HG03469 (cell line): ENCODE measurements at regions not wholly inside any gene's neighbourhood (a gene's known extent, or its start where the extent isn't known, plus 50 kb on each side); places are given as distances from the start of the nearest gene placed in this dataset.

Experiments
- ATAC-seq: cut with Tn5 transposase; IDR thresholded peaks from one replicate; pipeline ENCODE4 v1.9.1; 2021; ENCODE audit warnings: mild to moderate bottlenecking, moderate library complexity, moderate number of reproducible peaks; ENCODE audit not compliant: unreplicated experiment

DNA sequence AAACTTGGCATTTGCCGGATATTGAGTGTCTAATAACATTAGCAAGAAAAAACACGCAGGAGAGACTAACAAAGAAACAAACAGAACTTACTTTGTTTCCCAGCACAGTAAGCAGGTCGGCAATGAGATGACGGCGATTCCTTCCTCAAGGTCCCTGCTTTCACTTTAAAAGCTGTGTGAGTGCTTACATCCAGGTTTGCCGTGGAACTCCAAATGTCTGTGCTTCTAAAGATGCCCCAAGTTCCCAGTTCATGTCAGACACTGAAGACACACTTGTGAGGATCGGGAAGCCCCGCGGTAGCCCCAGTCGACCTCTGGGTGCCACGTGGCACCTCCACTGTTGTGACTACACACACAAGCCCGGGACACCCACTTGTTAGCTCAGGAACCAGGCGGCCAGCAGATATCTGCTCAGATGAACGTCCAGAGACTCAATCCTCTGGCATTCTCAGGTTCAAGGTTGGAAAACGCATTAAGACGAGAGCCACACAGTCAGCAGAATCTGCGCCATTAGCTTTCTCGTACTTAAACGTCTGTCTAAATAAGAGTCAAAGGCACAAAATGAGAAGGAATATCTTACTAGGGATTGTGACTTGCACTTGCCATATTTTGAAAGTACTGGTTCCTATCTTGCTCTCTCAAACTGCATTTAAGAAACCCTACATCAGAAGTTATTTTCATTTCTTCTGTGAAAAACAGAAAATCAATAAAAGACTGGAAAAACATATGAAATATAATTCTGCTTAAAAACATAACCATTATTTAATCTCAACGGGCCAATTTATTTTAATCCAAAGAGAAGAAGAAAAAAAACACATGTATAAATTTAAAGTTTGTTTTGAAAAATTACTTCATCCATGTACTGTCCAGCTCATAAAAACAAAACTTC is 207.6 kb upstream of the KLF14 start:
- no peak for ATAC-seq

- no peak for ATAC-seq
These were observed 208.4 kb upstream of the KLF14 start for GRCh38 chr7:130942211-130942964.

DNA sequence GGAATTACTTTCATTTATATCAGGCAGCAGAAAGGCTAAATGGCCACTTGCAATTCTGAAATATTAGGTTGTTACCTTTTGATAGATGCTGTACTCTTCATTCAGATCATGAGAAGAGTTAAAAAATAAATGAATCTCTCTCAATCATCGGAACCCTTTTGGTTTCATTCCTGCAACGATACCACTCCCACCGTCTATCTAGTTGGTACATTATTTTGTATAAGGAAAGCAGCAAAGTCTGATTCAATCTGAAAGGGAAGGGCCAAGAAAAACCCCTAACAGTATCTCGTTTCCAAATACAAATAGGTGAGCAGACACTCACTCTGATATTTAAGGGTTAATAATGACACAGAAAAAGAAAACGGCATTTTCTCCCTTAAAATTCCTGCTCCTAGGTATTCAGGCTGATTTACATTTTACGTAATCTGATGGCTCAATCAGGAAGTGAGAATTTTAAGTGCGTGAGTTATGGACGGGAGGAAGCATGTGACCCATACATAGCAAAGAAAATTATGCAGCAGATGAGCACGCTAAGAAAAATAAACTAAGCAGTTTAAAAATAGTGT is 209.4 kb upstream of the KLF14 start:
- no peak for ATAC-seq

- ATAC-seq = no peak
These were observed 210.0 kb upstream of the KLF14 start for GRCh38 chr7:130943981-130944380.

- ATAC-seq = no peak
These were observed 211.0 kb upstream of the KLF14 start for GRCh38 chr7:130944997-130945396.

DNA sequence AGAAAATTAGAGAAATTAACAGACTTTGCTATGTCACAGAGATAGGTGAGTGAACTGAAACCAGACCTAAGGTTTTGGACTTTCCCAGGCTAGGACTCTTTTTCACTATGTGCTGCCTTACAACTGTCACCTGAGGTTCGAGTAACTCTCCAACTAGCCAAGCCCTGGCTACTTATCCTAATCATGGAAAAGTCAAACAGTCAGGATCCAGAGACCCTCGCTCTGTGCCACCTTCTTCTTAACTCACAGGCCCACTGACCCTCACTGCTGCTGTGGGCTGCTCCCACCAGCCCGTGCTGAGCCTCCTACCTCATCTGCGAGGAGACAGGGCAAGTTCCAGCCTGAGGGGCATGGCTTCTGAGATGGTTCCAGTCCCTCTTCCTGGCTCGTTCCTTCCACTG is 211.4 kb upstream of the KLF14 start:
- peak; percentile 30 for ATAC-seq

DNA sequence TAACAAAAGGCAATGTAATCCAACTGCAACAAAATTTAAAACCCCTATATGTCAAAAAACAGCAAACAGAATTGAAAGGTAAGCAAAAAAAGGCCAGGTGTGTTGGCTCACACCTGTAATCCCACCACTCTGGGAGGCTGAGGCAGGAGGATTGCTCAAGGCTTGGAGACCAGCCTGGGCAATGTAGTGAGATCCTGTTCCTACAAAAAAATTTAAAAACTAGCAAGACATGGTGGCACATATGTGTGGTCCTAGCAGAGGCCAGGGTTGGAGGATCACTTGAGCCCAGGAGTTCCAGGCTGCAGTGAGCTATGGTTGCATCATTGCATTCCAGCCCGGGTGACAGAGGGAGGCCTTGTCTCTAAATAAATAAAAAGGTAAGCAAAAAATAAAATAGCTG is 212.1 kb upstream of the KLF14 start:
- ATAC-seq = no peak

DNA sequence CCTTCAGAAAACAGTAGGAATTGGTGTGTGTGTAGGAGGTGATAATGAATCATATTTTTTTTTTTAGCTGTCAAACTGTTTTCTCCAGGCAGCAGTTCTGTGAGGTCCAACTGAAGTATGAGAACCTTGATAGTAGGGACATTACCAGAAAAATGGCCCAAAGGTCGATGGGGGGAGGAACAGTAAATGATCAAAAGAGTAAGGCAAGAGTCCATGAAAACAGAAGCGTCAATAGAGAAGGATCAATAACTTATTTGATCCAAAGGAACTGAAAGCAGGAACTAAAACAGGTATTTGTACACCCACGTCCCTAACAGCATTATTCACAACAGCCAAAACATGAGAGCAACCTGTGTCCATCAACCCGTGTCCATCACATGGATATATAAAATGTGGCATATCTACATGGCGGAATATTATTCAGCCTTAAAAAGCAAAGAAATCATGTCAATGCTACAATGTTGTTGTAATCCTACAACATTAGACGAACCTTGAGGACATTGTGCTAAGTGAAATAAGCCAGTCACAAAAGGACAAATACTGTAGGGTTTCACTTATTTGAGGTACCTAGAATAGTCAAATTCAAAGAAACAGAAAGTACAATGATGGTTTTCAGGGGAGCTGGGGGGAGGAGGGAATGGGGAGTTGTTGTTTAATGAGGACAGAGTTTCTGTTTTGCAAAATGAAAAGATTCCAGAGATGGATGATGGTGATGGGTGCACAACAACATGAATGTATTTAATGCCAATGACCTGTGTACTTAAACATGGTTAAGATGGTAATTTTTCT is 214.0 kb upstream of the KLF14 start:
- no peak for ATAC-seq

DNA sequence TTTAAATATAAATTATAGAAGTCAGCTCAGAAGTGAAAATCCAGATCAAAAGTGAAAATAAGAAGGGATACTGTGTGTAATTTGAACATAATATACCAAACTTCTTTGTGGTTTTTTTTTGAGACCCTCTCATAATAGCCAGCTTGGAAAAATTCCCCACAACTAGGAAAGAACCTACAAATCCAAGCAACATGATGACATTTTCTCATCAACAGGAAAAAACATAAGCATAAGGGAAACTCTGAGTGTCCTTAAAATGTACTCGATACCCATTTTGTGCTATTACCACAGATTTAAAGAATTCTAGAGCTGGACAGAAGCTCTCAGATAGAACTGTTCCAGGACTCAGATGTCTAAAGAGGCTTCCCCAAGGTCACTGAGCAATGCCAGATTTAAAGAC is 214.8 kb upstream of the KLF14 start:
- no peak for ATAC-seq

GRCh38 chr7:130949550-130949949 is 215.5 kb upstream of the KLF14 start:
- no peak for ATAC-seq

GRCh38 chr7:130950054-130950453 is 216.0 kb upstream of the KLF14 start:
- no peak for ATAC-seq

GRCh38 chr7:130950741-130951140 is 216.7 kb upstream of the KLF14 start:
- ATAC-seq = no peak

DNA sequence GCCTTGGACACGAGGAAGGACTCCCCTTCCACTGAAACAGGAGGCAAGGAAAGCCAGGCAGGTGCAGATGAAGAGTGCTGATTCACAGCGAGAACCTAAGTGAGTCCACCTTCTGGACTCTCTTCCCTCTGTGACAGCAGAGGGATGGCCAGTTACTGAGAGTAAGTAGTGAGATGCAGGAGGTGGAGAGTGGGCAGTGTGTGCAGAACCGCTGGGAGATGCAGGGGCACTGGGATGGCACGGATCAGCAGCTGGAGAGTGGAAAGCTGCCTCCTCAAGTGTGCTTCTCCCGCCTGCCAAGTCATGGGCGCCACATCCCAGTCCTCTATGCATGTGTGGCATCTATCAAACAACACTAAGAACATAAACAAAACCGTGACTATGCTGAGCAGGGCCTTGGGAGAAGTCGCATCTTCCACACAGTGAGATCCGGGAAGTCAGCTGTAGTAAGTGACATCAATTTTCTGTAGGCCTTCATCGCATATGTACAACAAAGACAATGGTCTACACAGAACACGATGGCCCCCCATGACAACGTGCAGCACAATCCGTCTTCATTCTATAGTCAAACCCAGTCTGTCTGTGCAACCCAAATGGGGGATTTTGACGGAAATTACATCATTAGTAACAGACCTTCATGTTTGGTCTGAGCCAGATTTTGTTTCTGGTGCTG is 217.4 kb upstream of the KLF14 start:
- no peak for ATAC-seq

GRCh38 chr7:130951976-130952876 is 218.2 kb upstream of the KLF14 start:
- ATAC-seq = no peak

GRCh38 chr7:130953196-130953595 is 219.2 kb upstream of the KLF14 start:
- ATAC-seq = no peak

- no peak for ATAC-seq
These were observed 221.0 kb upstream of the KLF14 start for GRCh38 chr7:130954918-130955564.

GRCh38 chr7:130955565-130955919 is 221.5 kb upstream of the KLF14 start:
- ATAC-seq = no peak

- no peak for ATAC-seq
These were observed 222.6 kb upstream of the KLF14 start for GRCh38 chr7:130956417-130957136.
